HuH-7.5 (cell line): ENCODE measurements at regions not wholly inside any gene's neighbourhood (a gene's known extent, or its start where the extent isn't known, plus 50 kb on each side); places are given as distances from the start of the nearest gene placed in this dataset.
A peak's percentile ranks its signal among the peaks of the same experiment; 100 is the strongest.

Experiments
- DNase-seq: peaks from one replicate; pipeline ENCODE4 v3.0.0; 2011; ENCODE audit warnings: low spot score

DNA sequence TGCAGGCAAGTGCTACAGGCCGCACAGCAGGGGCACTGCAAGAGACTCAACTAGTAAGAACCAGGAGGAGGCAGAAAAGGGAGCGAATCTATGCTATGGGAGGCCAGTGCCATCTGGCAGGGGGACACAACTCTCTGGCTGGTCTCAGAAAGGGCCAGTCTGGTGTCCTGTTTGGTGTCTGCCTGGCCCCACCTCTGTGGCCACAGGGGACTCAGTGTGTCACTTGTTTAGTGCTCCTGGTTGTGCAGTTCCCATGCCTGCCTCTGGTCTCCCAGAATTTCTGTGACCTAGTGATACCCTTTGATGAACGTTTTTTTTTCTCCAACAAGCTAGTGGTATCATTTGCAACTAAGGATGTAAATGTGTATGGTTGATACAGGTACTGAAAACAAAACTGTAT is 59.2 kb upstream of the JCAD start:
- DNase-seq = peak; percentile 22

- DNase-seq = no peak
Observed at GRCh38 chr10:30117812-30118501, 58.6 kb upstream of the JCAD start.

DNA sequence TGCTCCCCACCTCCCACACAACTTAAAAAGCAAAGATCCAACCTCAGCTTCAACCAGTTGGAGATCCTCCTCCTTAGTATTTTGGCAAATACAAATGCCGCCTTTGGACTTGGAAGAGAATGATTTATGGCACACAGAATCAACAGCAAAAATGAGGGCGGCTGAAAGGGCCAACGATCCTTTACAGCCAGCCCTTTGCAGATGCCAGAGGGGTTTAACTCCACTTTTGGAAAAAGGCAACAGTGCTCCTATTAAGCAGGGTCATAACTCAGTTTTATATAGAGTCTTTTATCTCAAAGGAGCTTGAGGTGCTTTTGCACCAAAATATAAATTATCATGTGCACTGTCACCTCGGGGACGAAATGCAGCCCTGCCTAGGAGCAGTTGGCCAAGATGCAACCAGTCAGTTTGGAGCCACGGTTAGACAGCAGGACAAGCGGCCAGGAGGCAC is 56.7 kb upstream of the JCAD start:
- no peak for DNase-seq

DNA sequence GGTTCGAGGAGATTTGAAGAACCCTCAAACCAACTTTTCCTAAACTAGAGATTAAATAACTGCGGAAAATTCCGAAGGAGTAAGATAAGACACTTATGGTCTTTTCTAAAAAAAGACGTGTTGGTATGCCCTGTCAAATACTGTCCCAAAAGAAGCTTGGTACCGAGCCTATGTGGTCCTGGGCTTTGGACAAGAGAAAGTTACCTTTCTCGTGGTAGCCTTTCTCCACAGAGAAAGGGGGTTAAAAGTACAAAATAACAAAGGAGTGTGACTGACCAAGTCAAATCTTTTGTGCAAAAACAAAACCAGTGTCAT is 56.2 kb upstream of the JCAD start:
- DNase-seq = no peak

GRCh38 chr10:30114881-30115625 is 55.7 kb upstream of the JCAD start:
- no peak for DNase-seq

- no peak for DNase-seq
Observed at GRCh38 chr10:30114401-30114800, 55.0 kb upstream of the JCAD start.

- no peak for DNase-seq
Observed at GRCh38 chr10:30111340-30112022, 52.1 kb upstream of the JCAD start.
